HG03558 (cell line): ENCODE measurements at regions not wholly inside any gene's neighbourhood (a gene's known extent, or its start where the extent isn't known, plus 50 kb on each side); places are given as distances from the start of the nearest gene placed in this dataset.
"Not testable (repeated sequence)": the region's sequence is repeated elsewhere in the genome, so short reads cannot be mapped to it uniquely, and the experiment has no call there.

Experiments used
- ATAC-seq: cut with Tn5 transposase; IDR thresholded peaks from one replicate; pipeline ENCODE4 v1.9.1; 2021; ENCODE audit warnings: moderate number of reproducible peaks; ENCODE audit not compliant: unreplicated experiment; ENCODE audit errors: extremely low read depth

DNA sequence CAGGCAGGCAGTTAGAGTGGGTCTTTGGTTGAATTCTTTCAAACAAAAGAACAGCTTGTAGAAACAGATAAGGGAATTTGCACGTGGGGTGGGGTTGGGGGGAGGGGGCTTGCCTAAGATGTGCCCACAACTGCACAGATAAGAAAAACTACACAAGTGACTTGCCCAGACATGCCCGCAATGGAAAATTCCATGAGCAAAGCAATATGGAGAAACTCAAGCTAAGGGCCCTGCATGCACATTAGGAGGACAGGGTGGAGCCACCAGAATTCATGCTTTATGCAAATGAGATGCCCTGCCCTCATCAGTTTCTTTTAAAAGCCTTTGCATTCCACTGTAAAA is 755.6 kb upstream of the MIR17HG start:
- ATAC-seq, result no peak

DNA sequence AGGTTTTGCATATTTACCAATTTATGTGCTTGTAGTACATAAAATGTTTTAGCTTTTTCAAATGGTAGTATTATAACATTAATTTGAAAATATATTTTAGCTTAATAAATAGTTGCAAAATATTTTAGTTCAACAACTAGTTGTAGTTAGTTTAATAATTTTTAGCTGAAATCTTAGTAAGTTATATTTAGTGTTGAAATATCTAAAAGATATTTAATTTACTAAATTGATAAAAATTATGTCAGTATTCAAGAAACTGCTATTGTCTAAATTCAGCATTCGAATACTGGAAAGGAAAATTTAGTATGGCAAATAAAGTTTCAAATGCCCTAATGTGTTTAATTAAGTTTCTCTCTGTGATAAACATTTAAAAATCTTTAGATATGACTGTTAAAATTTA is 754.5 kb upstream of the MIR17HG start:
- no peak for ATAC-seq

DNA sequence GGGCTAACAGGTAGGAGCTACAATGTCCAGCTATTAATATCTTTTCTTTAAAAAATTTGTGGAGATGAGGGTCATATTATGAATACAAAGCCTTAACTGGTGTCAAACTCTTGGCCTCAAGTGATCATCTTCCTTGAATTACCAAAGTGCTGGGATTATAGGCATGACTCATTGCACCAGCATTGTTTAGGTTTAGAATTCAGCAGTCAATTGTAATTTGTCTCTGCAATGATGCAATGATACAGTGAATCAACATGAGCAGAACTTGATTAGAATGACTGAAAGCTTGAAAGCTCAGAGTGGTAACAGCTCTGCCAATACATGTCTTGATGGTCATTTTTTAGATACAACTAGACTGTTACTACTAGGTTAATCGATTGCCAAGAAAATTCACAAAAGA is 752.8 kb upstream of the MIR17HG start:
- ATAC-seq, result no peak

DNA sequence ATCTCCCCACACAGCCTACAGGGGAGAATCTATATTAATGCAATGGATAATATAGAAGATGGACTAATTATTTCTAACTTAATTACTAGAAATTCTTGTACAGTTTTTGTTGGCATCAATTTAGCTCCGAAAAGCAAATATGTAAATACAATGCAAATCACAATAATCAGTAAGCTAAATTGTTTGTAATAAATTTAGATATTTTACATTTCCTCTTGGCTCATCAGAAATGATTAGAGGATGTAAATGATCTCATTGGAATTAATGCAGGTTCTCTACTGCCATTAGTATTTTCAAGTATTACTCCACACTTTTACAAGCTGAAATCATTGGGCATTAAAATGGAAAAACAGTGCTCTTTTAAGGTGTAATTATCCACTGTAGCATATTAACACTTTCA is 741.8 kb upstream of the MIR17HG start:
- ATAC-seq, result no peak

DNA sequence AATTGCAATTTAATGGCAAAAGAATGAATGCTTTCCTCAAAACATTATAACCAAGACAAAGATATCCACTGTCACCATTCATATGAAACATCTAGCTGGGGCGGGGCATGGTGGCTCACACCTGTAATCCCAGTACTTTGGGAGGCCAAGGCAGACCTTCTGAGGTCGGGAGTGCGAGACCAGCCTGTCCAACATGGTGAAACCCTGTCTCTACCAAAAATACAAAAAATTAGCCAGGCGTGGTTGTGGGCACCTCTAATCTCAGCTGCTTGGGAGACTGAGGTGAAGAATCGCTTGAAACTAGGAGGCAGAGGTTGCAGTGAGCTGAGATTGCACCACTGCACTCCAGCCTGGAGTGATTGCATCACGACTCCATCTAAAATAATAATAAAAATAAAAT is 740.6 kb upstream of the MIR17HG start:
- not testable (repeated sequence) for ATAC-seq

DNA sequence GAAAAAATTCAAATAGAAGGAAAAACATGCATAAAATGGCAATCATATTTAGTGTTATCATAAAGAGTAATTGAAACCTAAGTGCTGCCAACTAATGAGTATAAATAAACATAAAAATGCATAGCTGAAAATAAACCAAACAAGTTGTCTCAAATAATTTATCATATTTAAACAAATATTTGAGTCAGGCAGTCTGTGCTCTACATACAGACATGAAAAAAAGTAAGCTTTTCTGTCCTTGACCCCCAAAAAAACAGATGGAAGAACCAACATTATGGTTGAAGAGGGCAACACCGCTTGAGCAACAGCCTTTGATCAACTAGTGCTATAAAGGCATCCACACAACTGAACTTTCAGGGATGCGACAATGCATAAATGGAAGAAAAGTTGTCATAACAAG is 735.1 kb upstream of the MIR17HG start:
- ATAC-seq, result no peak

DNA sequence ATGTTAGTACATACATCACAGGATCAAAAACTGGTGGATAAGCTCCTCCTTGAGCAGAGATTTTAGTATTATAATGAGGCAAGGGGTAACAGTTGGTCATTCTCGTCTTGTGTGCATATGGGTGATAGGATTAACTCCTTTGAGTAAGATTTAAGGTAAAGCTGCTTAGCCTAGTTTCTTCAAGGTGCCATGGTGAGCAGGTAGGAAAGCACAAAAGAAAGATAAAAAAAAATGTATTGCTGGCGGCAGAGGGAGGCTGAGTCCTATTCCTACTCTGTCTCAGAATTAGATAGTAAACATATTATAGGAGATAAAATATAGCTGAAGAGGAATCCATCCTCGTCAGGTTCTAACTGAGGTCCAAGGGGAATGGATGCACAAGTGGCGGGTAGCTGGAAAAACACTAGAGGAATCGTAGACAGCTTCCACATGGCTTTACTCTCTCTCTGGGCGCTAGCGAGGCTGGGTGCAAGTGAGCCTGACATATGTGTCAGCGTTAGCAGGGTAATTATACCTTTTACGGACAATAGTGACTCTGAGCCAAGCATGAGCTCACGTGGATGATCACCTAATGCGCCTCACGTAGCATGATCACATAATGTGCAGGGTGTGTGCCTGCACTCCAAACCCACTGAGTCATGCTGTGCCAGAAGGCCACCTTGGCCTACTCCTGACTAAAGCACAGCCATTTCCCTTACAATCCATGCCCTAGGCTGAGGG is 734.3 kb upstream of the MIR17HG start:
- no peak for ATAC-seq

DNA sequence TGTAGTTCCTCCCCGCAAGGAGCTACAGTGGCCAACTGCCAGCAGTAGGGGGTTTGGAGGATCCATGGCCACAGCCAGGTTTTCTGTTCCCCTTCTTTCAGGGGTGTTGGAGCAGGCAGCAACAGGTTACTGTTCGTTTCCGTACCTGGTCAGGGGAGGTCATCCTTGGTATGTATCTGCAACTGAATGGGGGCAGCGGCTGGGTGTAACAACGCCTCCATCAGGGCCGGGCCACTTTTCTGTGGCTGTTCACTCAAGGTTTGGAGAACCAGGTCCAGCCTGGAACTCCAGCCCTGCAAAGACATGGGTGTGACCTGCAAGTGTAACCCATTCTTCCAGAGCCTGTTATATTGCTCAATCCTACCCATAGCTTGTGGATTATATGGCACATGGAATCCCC is 732.3 kb upstream of the MIR17HG start:
- ATAC-seq, result no peak

DNA sequence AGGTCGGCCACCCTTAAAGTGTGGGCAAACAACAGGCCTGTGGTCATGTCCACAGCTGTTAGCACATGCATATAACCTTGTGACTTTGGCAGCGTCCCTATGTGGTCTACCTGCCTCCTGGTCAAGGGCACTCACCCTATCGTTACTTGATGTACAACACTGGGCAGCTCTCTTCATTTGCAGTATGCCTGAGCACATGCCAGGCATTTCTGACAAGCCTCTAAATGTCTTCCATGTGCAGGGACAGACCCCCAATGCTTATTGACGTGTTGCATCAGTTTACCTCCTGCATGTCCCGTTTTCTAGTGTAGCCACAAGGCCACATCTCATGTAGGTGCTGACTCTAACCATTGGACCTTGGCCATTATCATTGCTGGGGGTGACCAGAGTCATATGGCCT is 731.7 kb upstream of the MIR17HG start:
- no peak for ATAC-seq

DNA sequence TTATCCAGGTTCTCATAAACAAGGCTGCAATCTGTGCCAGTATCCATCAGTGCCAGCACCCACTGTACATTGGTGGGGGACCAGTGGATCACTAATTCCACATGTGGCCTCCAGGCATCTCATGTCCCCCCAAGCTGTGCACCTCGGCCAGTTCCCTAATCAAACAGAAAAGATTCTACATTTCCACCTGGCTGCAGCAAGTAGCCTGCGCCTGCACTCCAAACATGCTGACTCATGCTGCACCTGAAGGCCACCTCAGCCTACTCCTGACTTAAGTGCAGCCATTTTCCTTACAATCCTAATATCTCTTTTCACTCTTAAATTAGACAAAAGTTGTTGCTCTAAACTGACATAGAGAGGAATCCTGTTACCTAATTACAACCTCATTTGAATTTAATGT is 729.4 kb upstream of the MIR17HG start:
- ATAC-seq, result no peak

DNA sequence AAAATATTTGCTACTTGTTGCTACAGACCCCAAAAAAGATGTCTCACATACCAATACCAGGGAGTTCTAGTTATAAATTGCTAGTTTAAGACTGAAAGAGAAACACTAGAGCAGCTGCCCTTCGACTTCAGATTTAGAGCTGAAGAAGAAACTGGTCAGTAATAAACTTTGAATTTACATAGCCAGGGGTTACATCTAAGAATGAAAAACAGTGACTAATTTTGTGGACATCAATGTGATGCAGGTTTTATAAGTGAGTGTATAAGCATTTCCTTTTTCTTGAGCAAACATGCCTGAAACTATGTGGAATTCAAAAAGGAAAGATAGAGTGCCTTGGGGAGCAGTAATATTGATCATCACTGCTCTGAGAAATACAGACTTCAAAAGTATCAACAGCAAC is 724.9 kb upstream of the MIR17HG start:
- no peak for ATAC-seq

DNA sequence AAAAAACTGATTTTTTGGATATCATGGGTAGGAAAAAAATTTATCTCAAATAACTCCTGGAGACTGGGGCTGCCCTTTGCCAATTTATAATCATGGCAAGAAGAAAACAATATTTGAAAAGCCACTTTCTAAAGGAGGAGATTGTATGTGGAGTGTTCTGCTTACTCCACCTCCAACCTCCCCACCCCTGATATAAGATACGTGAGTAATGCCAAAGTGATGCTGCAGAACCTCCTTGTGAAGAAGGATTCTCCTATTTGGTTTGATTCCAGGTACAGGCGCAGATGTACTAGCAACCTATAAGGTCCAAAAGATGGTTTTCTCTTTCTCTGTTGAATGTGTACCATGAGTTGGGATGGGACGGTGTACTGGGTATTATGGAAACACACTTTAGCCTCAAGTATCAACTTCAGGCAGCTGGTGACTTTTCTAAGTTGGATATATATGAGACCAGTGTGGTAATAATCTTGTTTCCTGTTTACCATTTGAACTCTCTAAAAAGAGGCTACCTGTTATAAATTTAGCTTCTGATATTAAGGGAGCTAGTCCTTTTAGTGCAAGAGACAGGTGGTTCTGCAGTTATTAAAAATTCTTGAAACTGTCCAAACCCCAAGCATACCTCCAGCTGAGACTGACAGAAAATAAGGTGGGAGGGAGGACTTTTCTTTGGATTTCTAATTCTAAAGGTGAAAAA is 724.0 kb upstream of the MIR17HG start:
- no peak for ATAC-seq

DNA sequence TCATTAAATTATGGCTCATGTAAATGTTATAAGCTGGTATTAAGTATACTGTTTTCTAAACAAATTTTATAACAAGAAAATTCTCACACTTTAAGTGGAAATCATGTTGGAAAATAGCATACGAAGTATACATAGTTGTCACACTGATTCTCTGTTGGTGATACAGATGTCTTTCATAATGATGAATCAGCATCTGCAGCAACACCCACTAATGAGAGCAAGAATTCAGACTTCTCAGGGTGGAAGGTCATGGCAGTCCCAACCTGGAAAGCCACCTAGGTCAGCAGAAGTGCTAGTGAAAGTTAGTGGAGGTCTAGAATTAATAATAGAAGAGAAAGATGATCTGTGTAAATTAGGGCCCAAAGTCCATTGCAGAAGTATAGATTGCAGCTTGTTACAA is 719.7 kb upstream of the MIR17HG start:
- ATAC-seq, result no peak

DNA sequence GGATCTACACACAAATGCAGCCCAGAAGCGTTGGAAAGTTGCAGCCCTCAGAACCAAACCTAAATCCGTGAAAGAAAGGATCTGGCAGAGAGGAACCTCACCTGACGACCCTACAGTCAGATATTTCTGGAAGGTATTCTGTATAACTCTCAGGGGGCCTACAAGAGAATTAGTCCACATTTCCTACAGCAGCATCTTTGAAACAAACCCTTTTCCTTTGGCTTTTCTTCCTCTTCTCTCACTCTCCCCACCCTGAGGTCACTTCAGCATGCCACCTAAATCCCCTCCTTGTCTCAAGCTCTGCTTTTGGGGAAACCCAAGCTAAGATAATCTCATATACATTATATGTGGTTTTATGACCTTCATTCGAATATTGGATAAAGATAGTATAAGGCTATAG is 719.0 kb upstream of the MIR17HG start:
- ATAC-seq, result no peak

DNA sequence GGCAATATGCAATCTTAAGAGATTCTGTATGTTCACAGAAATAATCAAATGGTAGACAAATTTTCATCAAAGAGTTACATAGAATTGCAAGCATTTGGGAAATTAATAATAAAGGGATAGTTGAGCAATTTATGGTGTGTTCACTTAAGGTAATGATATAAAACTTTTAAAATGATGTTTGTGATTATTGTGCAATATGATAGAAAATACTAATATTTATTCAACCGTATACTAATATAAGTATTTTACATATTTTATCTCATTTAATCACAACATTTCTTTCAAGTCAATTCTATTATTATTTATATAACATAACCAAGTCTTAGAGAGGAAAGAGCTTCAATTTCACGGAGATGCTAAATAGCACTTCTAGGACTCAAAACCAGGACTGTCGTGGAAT is 716.8 kb upstream of the MIR17HG start:
- no peak for ATAC-seq

DNA sequence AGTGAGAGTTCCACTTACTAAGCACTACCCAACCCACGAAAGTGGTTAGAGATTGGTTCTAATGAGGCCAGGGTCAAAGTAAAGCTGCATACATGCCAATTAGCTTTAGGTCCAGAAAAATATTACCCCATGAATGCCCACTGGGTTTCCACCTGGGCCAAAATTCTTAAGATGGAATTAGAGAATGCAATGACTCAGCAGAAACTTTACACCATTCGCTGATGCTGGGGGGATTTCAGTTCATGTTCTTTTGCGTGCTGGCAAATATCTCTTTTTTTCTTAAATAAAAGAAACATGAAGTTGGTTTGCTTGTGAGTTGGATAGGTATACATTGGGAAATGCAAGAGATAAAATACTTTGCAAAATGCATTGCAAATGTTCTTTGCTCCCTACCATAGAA is 715.3 kb upstream of the MIR17HG start:
- ATAC-seq, result no peak

DNA sequence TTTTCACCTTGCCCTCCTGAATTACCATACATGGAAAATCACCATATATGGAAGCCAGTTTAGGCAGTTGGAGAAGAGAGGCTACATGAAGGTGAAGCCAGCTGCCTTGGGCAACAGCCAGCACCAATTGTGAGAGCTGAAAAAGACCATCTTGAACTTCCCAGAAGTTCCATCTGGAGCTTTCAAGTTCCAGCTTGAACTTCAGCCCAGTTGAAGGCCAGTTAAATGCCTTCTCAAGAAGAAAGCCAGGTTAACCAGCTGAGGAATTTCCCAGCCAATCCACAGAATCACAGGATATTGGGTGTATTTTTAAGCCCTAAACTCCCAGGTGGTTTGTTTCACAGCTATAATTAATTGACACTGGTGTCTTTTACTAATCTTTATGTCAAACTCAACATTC is 713.6 kb upstream of the MIR17HG start:
- no peak for ATAC-seq

DNA sequence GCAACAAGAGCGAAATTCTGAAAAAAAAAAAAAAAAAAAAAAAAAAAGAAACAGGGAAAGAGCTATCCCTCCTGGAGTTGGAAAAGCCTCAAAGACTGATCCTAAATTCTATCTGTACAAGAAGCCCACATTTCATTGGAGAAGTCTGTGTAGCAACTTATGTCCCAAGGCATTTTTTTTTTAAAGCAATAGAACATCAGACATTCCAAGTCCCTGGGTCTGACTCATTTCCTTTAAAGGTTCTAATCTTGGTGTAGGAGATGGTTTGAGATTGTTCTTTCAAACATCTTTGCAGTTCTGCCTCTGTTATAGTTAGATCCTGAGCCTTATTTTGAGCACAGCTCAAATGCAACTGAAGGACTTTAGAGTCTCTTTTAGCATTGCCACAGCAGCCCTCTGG is 706.5 kb upstream of the MIR17HG start:
- no peak for ATAC-seq

DNA sequence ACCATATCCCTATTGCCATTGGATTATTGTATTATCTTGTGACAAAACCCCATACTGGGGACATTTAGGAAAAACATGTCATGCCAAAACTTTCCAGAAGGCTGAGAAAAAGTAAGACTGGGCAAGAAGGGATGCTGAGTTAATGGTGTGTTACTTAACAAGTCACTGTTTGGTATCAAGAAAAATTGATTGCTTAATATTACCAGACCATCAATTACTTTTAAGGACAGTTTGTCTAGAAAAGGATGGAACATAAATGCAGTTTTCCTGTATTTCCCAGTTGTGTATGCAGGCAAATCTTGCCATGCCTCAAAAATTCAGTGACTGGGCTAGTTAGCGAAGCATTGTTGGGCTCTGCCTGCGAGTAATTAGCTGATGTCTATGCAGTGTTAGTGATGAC is 705.6 kb upstream of the MIR17HG start:
- ATAC-seq, result no peak

DNA sequence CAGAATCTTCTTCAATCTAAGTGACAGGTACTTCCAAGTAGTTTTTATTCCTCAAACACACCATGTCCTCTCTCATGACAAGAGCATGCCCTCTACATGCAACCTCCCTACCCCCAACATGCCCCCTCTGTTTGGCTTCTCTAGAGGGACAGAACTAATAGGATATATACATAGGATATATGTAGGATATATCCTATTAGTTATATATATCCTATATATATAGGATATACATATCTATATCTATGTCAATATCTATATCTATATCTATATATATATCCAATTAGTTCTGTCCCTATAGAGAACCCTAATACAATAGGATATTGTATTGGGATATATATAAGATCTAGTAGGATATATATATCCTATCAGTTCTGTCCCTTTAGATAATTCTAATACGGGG is 701.9 kb upstream of the MIR17HG start:
- ATAC-seq, result no peak

DNA sequence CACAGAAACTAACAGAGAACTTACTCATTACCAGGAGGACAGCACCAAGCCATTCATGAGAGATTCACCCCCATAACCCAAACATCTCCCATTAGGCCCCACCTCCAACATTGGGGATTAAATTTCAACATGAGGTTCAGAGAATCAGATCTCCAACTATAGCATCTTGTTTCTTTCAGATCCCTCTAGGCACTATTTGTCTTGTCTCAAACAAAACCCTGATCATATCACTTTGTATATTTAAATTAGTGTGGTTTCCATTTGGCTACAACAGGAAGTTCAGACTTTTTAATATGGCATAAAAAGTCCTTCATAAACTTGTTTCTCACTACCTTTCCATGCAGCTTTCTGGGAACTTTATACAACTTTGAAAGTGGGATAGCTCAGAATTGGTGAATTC is 699.0 kb upstream of the MIR17HG start:
- no peak for ATAC-seq

DNA sequence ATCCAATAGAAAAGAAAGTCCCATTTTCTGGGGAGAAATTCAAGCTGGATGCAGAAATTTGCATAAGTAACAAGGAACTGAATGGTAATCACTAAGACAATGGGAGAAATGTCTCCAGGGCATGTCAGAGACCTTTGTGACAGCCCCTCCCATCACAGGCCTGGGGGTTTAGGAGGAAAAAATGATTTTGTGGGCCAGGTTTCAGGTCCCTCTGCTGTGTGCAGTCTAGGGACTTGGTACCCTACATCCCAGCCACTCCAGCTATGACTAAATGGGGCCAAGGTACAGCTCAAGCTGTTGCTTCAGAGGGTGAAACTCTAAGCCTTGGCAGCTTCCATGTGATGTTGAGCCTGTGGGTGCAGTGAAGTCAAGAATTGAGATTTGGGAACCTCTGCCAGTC is 695.5 kb upstream of the MIR17HG start:
- no peak for ATAC-seq
